ENCODE measurements at regions not wholly inside any gene's neighbourhood (a gene's known extent, or its start where the extent isn't known, plus 50 kb on each side); places are given as distances from the start of the nearest gene placed in this dataset.
A peak's percentile ranks its signal among the peaks of the same experiment; 100 is the strongest.

DNA sequence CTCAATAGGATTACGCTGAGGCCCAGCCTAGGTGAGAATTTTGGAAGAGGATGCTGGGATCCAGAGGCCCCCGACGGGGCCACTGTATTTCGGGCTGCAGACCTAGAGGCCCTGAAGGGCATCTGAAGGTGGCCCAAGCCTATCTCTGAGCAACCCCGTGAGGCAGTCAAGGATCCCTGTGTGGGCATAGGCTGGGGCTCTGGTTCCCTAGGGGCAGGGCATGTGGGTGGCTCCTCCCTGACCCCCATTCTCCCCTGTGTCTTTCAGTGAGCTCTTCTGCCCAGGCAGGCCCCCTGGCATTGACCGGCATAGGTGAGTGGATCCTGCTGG lies 216.0 kb downstream of the SNRPN start:
- Histone ChIP-seq H3K18ac (ENCODE audit: low read length) (no peak overlapping the region), H2BK120ac (ENCODE audit: low read depth, low read length) (no peak overlapping the region), H3K14ac (ENCODE audit: low read length) (no peak overlapping the region), H3K27ac (replicated peaks; ENCODE audit: low read length) (no peak overlapping the region), H3K4ac (ENCODE audit: low read length) (no peak overlapping the region), H4K91ac (ENCODE audit: low read depth, low read length, poor library complexity) (no peak overlapping the region), H4K8ac (ENCODE audit: low read depth, low read length) (no peak overlapping the region), H3K27me3 (ENCODE audit: control insufficient read depth in 3 of 3, insufficient read depth in 3 of 3, low read depth in 1 of 3, low read length in 3 of 3) (no peaks in the 10 kb centered on the region), H3K4me3 (ENCODE audit: low read length in 2 of 2) (no peak overlapping the region), H3K4me1 (ENCODE audit: control insufficient read depth in 2 of 2, insufficient read depth in 1 of 2, low read depth in 1 of 2, low read length in 2 of 2) (no peaks in the 10 kb centered on the region), H2AK5ac (ENCODE audit: low read depth, low read length) (no peak overlapping the region), H3K36me3 (replicated peaks in 1 of 2; ENCODE audit: control insufficient read depth in 2 of 2, insufficient read depth in 2 of 2, low read length in 2 of 2) (no peaks in the 10 kb centered on the region), H3K9ac (ENCODE audit: low read depth, low read length, poor library complexity) (no peak overlapping the region), H2BK15ac (ENCODE audit: low read length) (no peak overlapping the region), H3K79me1 (ENCODE audit: low read depth, low read length) (no peaks in the 10 kb centered on the region), H3K4me2 (ENCODE audit: insufficient read depth, low read length, poor library complexity, severe bottlenecking) (no peak overlapping the region), H2BK12ac (ENCODE audit: low read length) (no peak overlapping the region), H2BK5ac (ENCODE audit: low read length) (no peak overlapping the region), H3K9me3 (replicated peaks in 1 of 2; ENCODE audit: control insufficient read depth in 2 of 2, insufficient read depth in 1 of 2, low read depth in 1 of 2, low read length in 2 of 2) (peaks cover 8 to 33% of the 10 kb centered on the region in 2 donors), H2AFZ (ENCODE audit: low read length) (no peak overlapping the region), H3K23ac (ENCODE audit: low read depth, low read length, poor library complexity) (no peak overlapping the region)
- no CpG with 5 or more reads among the region's 6 CpGs for WGBS, 2 donors (ENCODE audit: extremely low coverage in 2 of 2, insufficient read length in 2 of 2, insufficient replicate concordance in 1 of 2)
- DNase-seq (ENCODE audit: low spot score) = no peak

DNA sequence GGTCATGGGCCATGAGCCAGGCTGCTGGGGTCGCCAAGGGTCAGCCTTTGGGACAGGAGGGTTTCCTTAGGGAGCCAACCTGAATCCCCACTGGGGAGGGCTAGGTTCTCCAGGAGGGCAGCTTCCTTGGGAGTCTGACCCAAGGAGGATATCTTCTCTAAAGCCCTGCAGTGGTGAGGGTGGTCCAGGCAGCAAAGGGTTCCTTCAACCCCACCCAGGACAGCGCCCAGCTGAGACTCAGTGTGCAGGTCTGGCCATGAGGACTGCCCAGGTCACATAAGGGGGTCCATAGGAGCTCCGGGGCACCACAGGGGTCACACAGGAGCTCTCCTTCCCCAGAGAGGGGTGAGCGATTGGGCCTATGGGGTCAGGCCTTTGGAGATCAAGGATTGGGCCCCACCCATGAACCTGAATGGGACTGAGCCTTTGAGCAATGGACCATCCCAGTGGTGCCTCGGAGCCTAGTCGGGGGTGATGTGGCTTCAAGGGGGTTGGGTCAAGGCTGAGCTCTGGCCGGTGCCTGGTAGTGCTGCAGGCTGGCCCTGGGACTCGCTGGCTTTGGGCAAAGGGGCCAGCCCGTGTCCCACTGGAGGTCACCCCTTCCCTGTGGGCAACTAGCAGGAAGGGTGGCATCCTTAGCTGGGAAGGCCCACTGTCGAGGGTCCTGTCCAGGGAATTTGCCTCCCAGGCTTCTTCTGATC lies 216.5 kb downstream of the SNRPN start:
- peaks cover 9 to 36% of the 10 kb centered on the region in 2 donors for H3K9me3 ChIP-seq (replicated peaks in 1 of 2; ENCODE audit: control insufficient read depth in 2 of 2, insufficient read depth in 1 of 2, low read depth in 1 of 2, low read length in 2 of 2)
- no peak overlapping the region for H2AK5ac ChIP-seq (ENCODE audit: low read depth, low read length)
- no peak overlapping the region for H2BK15ac ChIP-seq (ENCODE audit: low read length)
- no peak overlapping the region for H4K8ac ChIP-seq (ENCODE audit: low read depth, low read length)
- no peak overlapping the region for H2AFZ ChIP-seq (ENCODE audit: low read length)
- no peak overlapping the region for H3K14ac ChIP-seq (ENCODE audit: low read length)
- H3K4me2 ChIP-seq (ENCODE audit: insufficient read depth, low read length, poor library complexity, severe bottlenecking) = no peak overlapping the region
- H3K4me1 ChIP-seq (ENCODE audit: control insufficient read depth in 2 of 2, insufficient read depth in 1 of 2, low read depth in 1 of 2, low read length in 2 of 2) = no peaks in the 10 kb centered on the region
- WGBS, 2 donors (ENCODE audit: extremely low coverage in 2 of 2, insufficient read length in 2 of 2, insufficient replicate concordance in 1 of 2) = no CpG with 5 or more reads among the region's 10 CpGs
- DNase-seq (ENCODE audit: low spot score) = no peak
- H3K79me1 ChIP-seq (ENCODE audit: low read depth, low read length) = peaks cover 2% of the 10 kb centered on the region
- H3K36me3 ChIP-seq (replicated peaks in 1 of 2; ENCODE audit: control insufficient read depth in 2 of 2, insufficient read depth in 2 of 2, low read length in 2 of 2) = no peaks in the 10 kb centered on the region
- H3K4me3 ChIP-seq (ENCODE audit: low read length in 2 of 2) = no peak overlapping the region
- H4K91ac ChIP-seq (ENCODE audit: low read depth, low read length, poor library complexity) = no peak overlapping the region
- no peak overlapping the region for H2BK5ac ChIP-seq (ENCODE audit: low read length)
- H3K4ac ChIP-seq (ENCODE audit: low read length) = no peak overlapping the region
- H3K27me3 ChIP-seq (ENCODE audit: control insufficient read depth in 3 of 3, insufficient read depth in 3 of 3, low read depth in 1 of 3, low read length in 3 of 3) = no peaks in the 10 kb centered on the region
- H3K9ac ChIP-seq (ENCODE audit: low read depth, low read length, poor library complexity) = no peak overlapping the region
- H3K27ac ChIP-seq (replicated peaks; ENCODE audit: low read length) = no peak overlapping the region
- no peak overlapping the region for H3K23ac ChIP-seq (ENCODE audit: low read depth, low read length, poor library complexity)
- no peak overlapping the region for H2BK120ac ChIP-seq (ENCODE audit: low read depth, low read length)
- no peak overlapping the region for H3K18ac ChIP-seq (ENCODE audit: low read length)
- H2BK12ac ChIP-seq (ENCODE audit: low read length) = no peak overlapping the region

DNA sequence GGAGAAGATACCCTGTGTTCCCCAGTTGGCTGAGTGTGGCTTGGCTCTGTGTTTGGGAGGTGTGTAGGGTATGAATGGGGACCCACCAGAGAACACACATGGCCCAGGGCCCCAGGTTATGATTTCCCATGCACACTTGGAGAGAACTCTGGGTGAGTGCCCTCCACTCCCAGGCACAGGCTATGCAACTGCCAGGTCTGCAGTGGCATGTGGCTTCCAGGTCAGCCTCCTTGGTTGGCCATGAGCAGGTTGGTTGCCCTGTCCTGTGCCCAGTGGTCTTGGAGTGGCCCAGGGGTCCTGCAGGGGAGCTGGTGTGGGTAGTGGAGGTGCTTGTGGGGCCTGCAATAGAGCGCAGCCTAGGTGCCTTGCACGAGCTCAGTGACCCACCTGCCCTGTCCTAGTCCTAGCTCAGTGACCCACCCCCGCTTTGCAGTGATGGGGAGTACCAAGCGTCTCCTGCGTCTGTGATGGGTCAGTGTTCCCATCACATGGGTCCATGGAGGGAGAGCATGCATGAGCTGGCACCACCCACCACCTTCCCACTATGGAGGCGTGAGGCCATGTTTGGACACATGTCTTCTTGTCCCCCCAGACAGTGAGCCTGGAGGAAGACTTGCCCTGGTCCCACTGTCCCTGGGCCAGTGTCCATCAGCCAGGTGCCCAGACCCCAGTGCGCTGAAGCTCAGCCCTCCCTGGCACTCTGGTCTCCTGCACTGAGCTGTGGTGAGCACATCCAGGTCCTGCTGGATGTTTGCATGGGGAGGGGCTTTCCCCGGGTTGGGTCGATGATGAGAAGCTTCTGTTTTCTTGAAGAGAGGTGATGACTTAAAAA lies 217.3 kb downstream of the SNRPN start:
- H3K9me3 ChIP-seq (replicated peaks in 1 of 2; ENCODE audit: control insufficient read depth in 2 of 2, insufficient read depth in 1 of 2, low read depth in 1 of 2, low read length in 2 of 2) = peaks cover 12 to 40% of the 10 kb centered on the region in 2 donors
- no peak overlapping the region for H3K4ac ChIP-seq (ENCODE audit: low read length)
- H4K91ac ChIP-seq (ENCODE audit: low read depth, low read length, poor library complexity) = no peak overlapping the region
- no peaks in the 10 kb centered on the region for H3K36me3 ChIP-seq (replicated peaks in 1 of 2; ENCODE audit: control insufficient read depth in 2 of 2, insufficient read depth in 2 of 2, low read length in 2 of 2)
- H2AK5ac ChIP-seq (ENCODE audit: low read depth, low read length) = no peak overlapping the region
- no peak overlapping the region for H3K27ac ChIP-seq (replicated peaks; ENCODE audit: low read length)
- no peak overlapping the region for H4K8ac ChIP-seq (ENCODE audit: low read depth, low read length)
- no peak overlapping the region for H2BK5ac ChIP-seq (ENCODE audit: low read length)
- WGBS, 2 donors (ENCODE audit: extremely low coverage in 2 of 2, insufficient read length in 2 of 2, insufficient replicate concordance in 1 of 2) = no CpG with 5 or more reads among the region's 9 CpGs
- no peak overlapping the region for H3K23ac ChIP-seq (ENCODE audit: low read depth, low read length, poor library complexity)
- peaks cover 2% of the 10 kb centered on the region for H3K79me1 ChIP-seq (ENCODE audit: low read depth, low read length)
- H2AFZ ChIP-seq (ENCODE audit: low read length) = no peak overlapping the region
- peak overlapping the region in 1 of 2 donors; percentile 60 for H3K4me3 ChIP-seq (ENCODE audit: low read length in 2 of 2)
- H3K27me3 ChIP-seq (ENCODE audit: control insufficient read depth in 3 of 3, insufficient read depth in 3 of 3, low read depth in 1 of 3, low read length in 3 of 3) = no peaks in the 10 kb centered on the region
- peak overlapping the region; percentile 38 for H3K14ac ChIP-seq (ENCODE audit: low read length)
- H2BK15ac ChIP-seq (ENCODE audit: low read length) = no peak overlapping the region
- H2BK12ac ChIP-seq (ENCODE audit: low read length) = peak overlapping the region; percentile 41
- no peak overlapping the region for H3K9ac ChIP-seq (ENCODE audit: low read depth, low read length, poor library complexity)
- H3K4me2 ChIP-seq (ENCODE audit: insufficient read depth, low read length, poor library complexity, severe bottlenecking) = no peak overlapping the region
- DNase-seq (ENCODE audit: low spot score) = no peak
- H2BK120ac ChIP-seq (ENCODE audit: low read depth, low read length) = no peak overlapping the region
- no peaks in the 10 kb centered on the region for H3K4me1 ChIP-seq (ENCODE audit: control insufficient read depth in 2 of 2, insufficient read depth in 1 of 2, low read depth in 1 of 2, low read length in 2 of 2)
- H3K18ac ChIP-seq (ENCODE audit: low read length) = peak overlapping the region; percentile 44

GRCh38 chr15:25172691-25173090 lies 217.9 kb downstream of the SNRPN start:
- Histone ChIP-seq H2BK15ac (ENCODE audit: low read length) (no peak overlapping the region), H4K91ac (ENCODE audit: low read depth, low read length, poor library complexity) (no peak overlapping the region), H3K27me3 (ENCODE audit: control insufficient read depth in 3 of 3, insufficient read depth in 3 of 3, low read depth in 1 of 3, low read length in 3 of 3) (no peaks in the 10 kb centered on the region), H2BK120ac (ENCODE audit: low read depth, low read length) (no peak overlapping the region), H2AFZ (ENCODE audit: low read length) (no peak overlapping the region), H3K9ac (ENCODE audit: low read depth, low read length, poor library complexity) (no peak overlapping the region), H3K9me3 (replicated peaks in 1 of 2; ENCODE audit: control insufficient read depth in 2 of 2, insufficient read depth in 1 of 2, low read depth in 1 of 2, low read length in 2 of 2) (peaks cover 12 to 42% of the 10 kb centered on the region in 2 donors), H3K18ac (ENCODE audit: low read length) (no peak overlapping the region), H2BK5ac (ENCODE audit: low read length) (no peak overlapping the region), H3K4me3 (ENCODE audit: low read length in 2 of 2) (no peak overlapping the region), H4K8ac (ENCODE audit: low read depth, low read length) (no peak overlapping the region), H2BK12ac (ENCODE audit: low read length) (no peak overlapping the region), H3K23ac (ENCODE audit: low read depth, low read length, poor library complexity) (no peak overlapping the region), H3K14ac (ENCODE audit: low read length) (no peak overlapping the region), H3K4me2 (ENCODE audit: insufficient read depth, low read length, poor library complexity, severe bottlenecking) (no peak overlapping the region), H3K27ac (replicated peaks; ENCODE audit: low read length) (no peak overlapping the region), H2AK5ac (ENCODE audit: low read depth, low read length) (no peak overlapping the region), H3K4me1 (ENCODE audit: control insufficient read depth in 2 of 2, insufficient read depth in 1 of 2, low read depth in 1 of 2, low read length in 2 of 2) (no peaks in the 10 kb centered on the region), H3K36me3 (replicated peaks in 1 of 2; ENCODE audit: control insufficient read depth in 2 of 2, insufficient read depth in 2 of 2, low read length in 2 of 2) (no peaks in the 10 kb centered on the region), H3K4ac (ENCODE audit: low read length) (no peak overlapping the region), H3K79me1 (ENCODE audit: low read depth, low read length) (peaks cover 2% of the 10 kb centered on the region)
- no CpG with 5 or more reads among the region's 6 CpGs for WGBS, 2 donors (ENCODE audit: extremely low coverage in 2 of 2, insufficient read length in 2 of 2, insufficient replicate concordance in 1 of 2)
- DNase-seq (ENCODE audit: low spot score) = no peak
